HG03439 (cell line): ENCODE measurements at regions not wholly inside any gene's neighbourhood (a gene's known extent, or its start where the extent isn't known, plus 50 kb on each side); places are given as distances from the start of the nearest gene placed in this dataset.

Experiments used
- ATAC-seq: cut with Tn5 transposase; IDR thresholded peaks from one replicate; pipeline ENCODE4 v1.9.1; 2021; ENCODE audit warnings: mild to moderate bottlenecking, moderate library complexity; ENCODE audit not compliant: unreplicated experiment

- no peak for ATAC-seq
Observed at GRCh38 chr7:82567841-82568240, 124.3 kb upstream of the CACNA2D1 start.

GRCh38 chr7:82567356-82567755 lies 123.8 kb upstream of the CACNA2D1 start:
- ATAC-seq: no peak

GRCh38 chr7:82566752-82567151 lies 123.2 kb upstream of the CACNA2D1 start:
- no peak for ATAC-seq

- no peak for ATAC-seq
Observed at GRCh38 chr7:82562716-82563404, 119.3 kb upstream of the CACNA2D1 start.

- peak; percentile 77 for ATAC-seq
Observed at GRCh38 chr7:82559193-82559805, 115.7 kb upstream of the CACNA2D1 start.

GRCh38 chr7:82549616-82550285 lies 106.2 kb upstream of the CACNA2D1 start:
- no peak for ATAC-seq

- ATAC-seq: no peak
Observed at GRCh38 chr7:82548141-82548688, 104.6 kb upstream of the CACNA2D1 start.

GRCh38 chr7:82542665-82543064 lies 99.1 kb upstream of the CACNA2D1 start:
- ATAC-seq: no peak

GRCh38 chr7:82539969-82540368 lies 96.4 kb upstream of the CACNA2D1 start:
- no peak for ATAC-seq

GRCh38 chr7:82534684-82535083 lies 91.1 kb upstream of the CACNA2D1 start:
- no peak for ATAC-seq

- ATAC-seq: no peak
Observed at GRCh38 chr7:82530361-82530760, 86.8 kb upstream of the CACNA2D1 start.

GRCh38 chr7:82528577-82529310 lies 85.2 kb upstream of the CACNA2D1 start:
- no peak for ATAC-seq

- no peak for ATAC-seq
Observed at GRCh38 chr7:82527851-82528250, 84.3 kb upstream of the CACNA2D1 start.

- no peak for ATAC-seq
Observed at GRCh38 chr7:82521906-82522445, 78.4 kb upstream of the CACNA2D1 start.

- ATAC-seq: no peak
Observed at GRCh38 chr7:82517050-82517449, 73.5 kb upstream of the CACNA2D1 start.

- no peak for ATAC-seq
Observed at GRCh38 chr7:82511542-82511941, 68.0 kb upstream of the CACNA2D1 start.

- ATAC-seq: no peak
Observed at GRCh38 chr7:82507976-82508677, 64.5 kb upstream of the CACNA2D1 start.

GRCh38 chr7:82507365-82507975 lies 63.9 kb upstream of the CACNA2D1 start:
- no peak for ATAC-seq

- no peak for ATAC-seq
Observed at GRCh38 chr7:82506702-82507101, 63.1 kb upstream of the CACNA2D1 start.

GRCh38 chr7:82506208-82506607 lies 62.6 kb upstream of the CACNA2D1 start:
- ATAC-seq: no peak
